Upper lobe of right lung (tissue), 1 donor: ENCODE measurements at regions not wholly inside any gene's neighbourhood (a gene's known extent, or its start where the extent isn't known, plus 50 kb on each side); places are given as distances from the start of the nearest gene placed in this dataset.

Experiments used
- ATAC-seq: fragments of 200-7000 bp; cut with Tn5 transposase; one replicate; pipeline ENCODE4 v1.9.1; 2020; ENCODE audit warnings: mild to moderate bottlenecking, moderate library complexity
- DNase-seq: peaks from one replicate; pipeline ENCODE4 v3.0.0-alpha.2; 2020
- H3K27ac ChIP-seq: fragments of 200-600 bp; one replicate; pipeline ENCODE4 v1.8.0; 2022
- H3K27me3 ChIP-seq: fragments of 200-600 bp; one replicate; pipeline ENCODE4 v1.8.0; 2022; ENCODE audit warnings: mild to moderate bottlenecking
- H3K36me3 ChIP-seq: fragments of 200-600 bp; one replicate; pipeline ENCODE4 v1.8.0; 2022
- H3K4me1 ChIP-seq: fragments of 200-600 bp; one replicate; pipeline ENCODE4 v1.8.0; 2022
- H3K4me3 ChIP-seq: fragments of 200-600 bp; one replicate; pipeline ENCODE4 v1.8.0; 2022; ENCODE audit warnings: mild to moderate bottlenecking
- H3K9me3 ChIP-seq: fragments of 200-600 bp; one replicate; pipeline ENCODE4 v1.8.0; 2022
- CTCF ChIP-seq: fragments of 200-600 bp; IDR thresholded peaks from one replicate; pipeline ENCODE4 v1.8.0; 2022; ENCODE audit warnings: antibody characterized with exemption
- intact Hi-C: fragments of 100-400 bp; cut with DNase I; formaldehyde crosslinking; loops from one replicate; pipeline ENCODE4 v1.11.0; 2022
- donor health status: DM: no; HTN: yes; CAD: no; lungs with severe emphysema.

DNA sequence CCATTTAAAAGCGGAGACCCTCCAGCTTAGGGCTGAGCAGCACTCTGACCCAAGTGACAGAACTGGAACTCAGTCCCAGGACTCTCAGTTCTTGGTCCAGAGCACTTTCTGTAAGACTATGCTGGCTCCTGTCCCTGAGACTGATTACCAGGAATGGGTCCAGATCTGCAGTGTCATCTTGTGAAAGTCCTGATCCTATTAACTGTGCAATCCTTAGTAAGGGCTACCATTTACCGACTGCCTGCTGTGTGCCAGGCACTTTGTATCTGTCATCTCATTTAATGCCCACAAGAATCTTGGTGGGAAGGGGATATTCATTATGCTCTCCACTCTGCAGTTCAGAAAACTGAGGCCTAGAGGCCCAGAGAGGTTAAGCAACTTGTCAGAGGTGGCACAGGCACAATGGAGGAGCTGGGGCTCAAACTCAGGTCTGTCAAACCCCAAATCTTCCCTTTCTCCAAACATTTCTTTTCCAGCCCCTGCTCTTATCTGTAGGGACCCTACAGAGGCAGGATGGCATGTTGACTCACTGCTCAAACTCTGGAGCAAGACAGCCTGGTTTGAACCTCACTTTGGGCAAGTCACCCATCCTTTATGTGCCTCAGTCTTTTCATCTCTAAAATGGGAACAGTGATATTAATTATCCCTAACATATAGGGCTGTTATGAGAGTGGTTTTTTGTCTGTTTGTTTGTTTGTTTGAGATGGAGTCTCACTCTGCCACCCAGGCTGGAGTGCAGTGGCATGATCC is 57.6 kb upstream of the IFNLR1 start:
- Histone ChIP-seq H3K27ac (no peak overlapping the region), H3K4me1 (no peaks in the 10 kb centered on the region), H3K27me3 (no peaks in the 10 kb centered on the region), H3K9me3 (no peaks in the 10 kb centered on the region), H3K4me3 (no peak overlapping the region), H3K36me3 (no peaks in the 10 kb centered on the region)
- no peak for TF ChIP-seq CTCF
- DNase-seq = no peak
- intact Hi-C loops = no loop called here
- ATAC-seq = no peak

- intact Hi-C loops = no loop called here
- ATAC-seq = no peak
- Histone ChIP-seq H3K36me3 (no peaks in the 10 kb centered on the region), H3K27ac (no peak overlapping the region), H3K9me3 (no peaks in the 10 kb centered on the region), H3K4me3 (no peak overlapping the region), H3K27me3 (no peaks in the 10 kb centered on the region), H3K4me1 (no peaks in the 10 kb centered on the region)
- no peak for DNase-seq
- TF ChIP-seq CTCF = no peak
Measured at GRCh38 chr1:24237750-24238395, 50.8 kb upstream of the IFNLR1 start.

- no peak for TF ChIP-seq CTCF
- Histone ChIP-seq H3K27ac (no peak overlapping the region), H3K4me1 (no peaks in the 10 kb centered on the region), H3K27me3 (no peaks in the 10 kb centered on the region), H3K4me3 (no peak overlapping the region), H3K36me3 (no peaks in the 10 kb centered on the region), H3K9me3 (no peaks in the 10 kb centered on the region)
- ATAC-seq (peak; percentile 90), DNase-seq (no peak)
- intact Hi-C loops = no loop called here
Measured at GRCh38 chr1:24236789-24237371, 49.8 kb upstream of the IFNLR1 start.
